ENCODE measurements at regions not wholly inside any gene's neighbourhood (a gene's known extent, or its start where the extent isn't known, plus 50 kb on each side); places are given as distances from the start of the nearest gene placed in this dataset.
"Not testable (repeated sequence)": the region's sequence is repeated elsewhere in the genome, so short reads cannot be mapped to it uniquely, and the experiment has no call there.

- H3K36me3 ChIP-seq (ENCODE audit: control insufficient read depth in 1 of 2, insufficient read depth in 2 of 2, low read depth in 1 of 2, low read length in 2 of 2); H2BK15ac ChIP-seq (ENCODE audit: low read depth, poor library complexity, severe bottlenecking); H3K27me3 ChIP-seq (ENCODE audit: control insufficient read depth in 1 of 2, insufficient read depth in 1 of 2, low read length in 2 of 2); H3K14ac ChIP-seq (ENCODE audit: low read length in 2 of 2); H3K9ac ChIP-seq (ENCODE audit: low read length); H3K4me3 ChIP-seq (ENCODE audit: insufficient read depth in 1 of 2, low read depth in 1 of 2, low read length in 2 of 2); H3K23ac ChIP-seq (ENCODE audit: low read length in 2 of 2); H4K91ac ChIP-seq (ENCODE audit: low read length); H2BK12ac ChIP-seq (ENCODE audit: low read length in 2 of 2); H3K4ac ChIP-seq (ENCODE audit: low read depth in 1 of 2, low read length in 2 of 2); H3K18ac ChIP-seq (ENCODE audit: low read depth in 1 of 2, low read length in 2 of 2); DNase-seq; H3K79me1 ChIP-seq (replicated peaks; ENCODE audit: low read length, poor library complexity, severe bottlenecking); H3K27ac ChIP-seq (ENCODE audit: low read length, poor library complexity, severe bottlenecking); H2BK5ac ChIP-seq (ENCODE audit: low read depth, low read length, poor library complexity, severe bottlenecking); H3K9me3 ChIP-seq (ENCODE audit: control insufficient read depth, low read length); H3K4me2 ChIP-seq (ENCODE audit: low read length, poor library complexity, severe bottlenecking); H2AK5ac ChIP-seq (ENCODE audit: low read length, severe bottlenecking); H2BK120ac ChIP-seq (ENCODE audit: low read depth, low read length); H3K4me1 ChIP-seq (ENCODE audit: control insufficient read depth, insufficient read depth, low read depth, low read length); H4K8ac ChIP-seq (ENCODE audit: low read length); H2AFZ ChIP-seq (ENCODE audit: low read depth, low read length): not testable (repeated sequence)
- WGBS, result 81% methylated on average over 2 of the region's 2 CpGs
Observed at GRCh38 chr6:55124241-55124640, 50.1 kb upstream of the HCRTR2 start.

Measured in mesenchymal stem cell (in vitro differentiated cells and primary cell).